OCI-LY3 (cell line): ENCODE measurements at regions not wholly inside any gene's neighbourhood (a gene's known extent, or its start where the extent isn't known, plus 50 kb on each side); places are given as distances from the start of the nearest gene placed in this dataset.

Experiments
- EZH2phosphoT487 ChIP-seq: fragments of 200-600 bp; shearing (Covaris generic); IDR thresholded peaks from 2 replicates; pipeline ENCODE4 v1.6.1; 2018; ENCODE audit warnings: antibody characterized with exemption, mixed run types, low read depth
- TF ChIP-seq, protein P1 (sequence below): fragments of 200-600, 300-600 bp; sonication (generic); IDR thresholded peaks from 2 replicates; pipeline ENCODE4 v1.5.1; 2014; ENCODE audit warnings: antibody characterized with exemption, low read length, low read depth

DNA sequence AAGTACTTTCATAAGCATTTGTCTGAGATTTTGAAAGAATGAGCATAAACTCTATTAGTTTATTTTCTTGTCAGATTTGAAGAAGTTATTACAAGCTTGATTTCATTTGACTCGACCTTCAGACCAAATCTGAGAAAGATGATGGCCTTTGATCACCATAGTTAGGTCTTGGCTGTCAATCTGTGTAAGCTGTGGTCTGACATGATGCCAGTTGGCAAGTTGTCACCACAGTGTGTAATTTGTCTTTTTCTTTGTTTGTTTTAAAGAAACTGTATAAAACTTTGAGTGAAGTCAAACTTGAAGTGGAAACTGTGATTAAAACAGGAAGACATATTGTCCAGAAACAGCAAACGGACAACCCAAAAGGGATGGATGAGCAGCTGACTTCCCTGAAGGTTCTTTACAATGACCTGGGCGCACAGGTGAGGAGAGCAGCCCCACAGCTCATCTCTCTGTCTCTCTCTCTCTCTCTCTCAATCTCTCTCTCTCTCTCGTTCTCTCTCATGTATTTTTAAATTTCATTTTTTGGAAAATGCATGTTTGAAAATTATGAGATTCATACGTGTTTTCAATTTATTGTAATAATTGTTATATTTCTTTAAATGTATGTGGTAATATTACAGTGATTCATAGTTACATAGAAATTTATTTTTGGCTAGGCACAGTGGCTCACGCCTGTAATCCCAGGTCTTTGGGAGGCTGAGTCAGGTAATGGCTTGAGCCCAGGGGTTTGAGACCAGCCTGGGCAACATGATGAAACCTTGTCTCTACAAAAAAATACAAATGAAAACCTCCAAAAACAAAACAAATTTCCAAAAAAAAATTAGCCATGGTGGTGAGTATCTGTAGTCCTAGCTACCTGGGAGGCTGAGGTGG lies 208.1 kb downstream of the UTRN start:
- TF ChIP-seq, protein P1, sequence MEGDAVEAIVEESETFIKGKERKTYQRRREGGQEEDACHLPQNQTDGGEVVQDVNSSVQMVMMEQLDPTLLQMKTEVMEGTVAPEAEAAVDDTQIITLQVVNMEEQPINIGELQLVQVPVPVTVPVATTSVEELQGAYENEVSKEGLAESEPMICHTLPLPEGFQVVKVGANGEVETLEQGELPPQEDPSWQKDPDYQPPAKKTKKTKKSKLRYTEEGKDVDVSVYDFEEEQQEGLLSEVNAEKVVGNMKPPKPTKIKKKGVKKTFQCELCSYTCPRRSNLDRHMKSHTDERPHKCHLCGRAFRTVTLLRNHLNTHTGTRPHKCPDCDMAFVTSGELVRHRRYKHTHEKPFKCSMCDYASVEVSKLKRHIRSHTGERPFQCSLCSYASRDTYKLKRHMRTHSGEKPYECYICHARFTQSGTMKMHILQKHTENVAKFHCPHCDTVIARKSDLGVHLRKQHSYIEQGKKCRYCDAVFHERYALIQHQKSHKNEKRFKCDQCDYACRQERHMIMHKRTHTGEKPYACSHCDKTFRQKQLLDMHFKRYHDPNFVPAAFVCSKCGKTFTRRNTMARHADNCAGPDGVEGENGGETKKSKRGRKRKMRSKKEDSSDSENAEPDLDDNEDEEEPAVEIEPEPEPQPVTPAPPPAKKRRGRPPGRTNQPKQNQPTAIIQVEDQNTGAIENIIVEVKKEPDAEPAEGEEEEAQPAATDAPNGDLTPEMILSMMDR: no peak
- TF ChIP-seq EZH2phosphoT487: no peak
